ENCODE measurements at regions not wholly inside any gene's neighbourhood (a gene's known extent, or its start where the extent isn't known, plus 50 kb on each side); places are given as distances from the start of the nearest gene placed in this dataset.
"Not testable (repeated sequence)": the region's sequence is repeated elsewhere in the genome, so short reads cannot be mapped to it uniquely, and the experiment has no call there.

- no peak for DNase-seq
Measured at GRCh38 chr14:101082436-101083384, 179.2 kb upstream of the RTL1 start.

- no peak for DNase-seq
Measured at GRCh38 chr14:101083564-101084435, 180.3 kb upstream of the RTL1 start.

- DNase-seq, result no peak
Measured at GRCh38 chr14:101084436-101084826, 180.9 kb upstream of the RTL1 start.

GRCh38 chr14:101086926-101087325, 183.4 kb upstream of the RTL1 start:
- DNase-seq, result no peak

- DNase-seq, result no peak
Measured at GRCh38 chr14:101087614-101088394, 184.3 kb upstream of the RTL1 start.

- no peak for DNase-seq
Measured at GRCh38 chr14:101088395-101088667, 184.8 kb upstream of the RTL1 start.

- DNase-seq, result no peak
Measured at GRCh38 chr14:101088714-101089113, 185.2 kb upstream of the RTL1 start.

- not testable (repeated sequence) for DNase-seq
Measured at GRCh38 chr14:101090478-101090877, 187.0 kb upstream of the RTL1 start.

- peak; percentile 27 for DNase-seq
Measured at GRCh38 chr14:101090976-101091375, 187.5 kb upstream of the RTL1 start.

- DNase-seq, result not testable (repeated sequence)
Measured at GRCh38 chr14:101094916-101095315, 191.4 kb upstream of the RTL1 start.

GRCh38 chr14:101096551-101096950, 193.0 kb upstream of the RTL1 start:
- no peak for DNase-seq

- DNase-seq, result peak; percentile 17
Measured at GRCh38 chr14:101097109-101097793, 193.7 kb upstream of the RTL1 start.

GRCh38 chr14:101098177-101098576, 194.7 kb upstream of the RTL1 start:
- no peak for DNase-seq

- DNase-seq, result peak; percentile 13
Measured at GRCh38 chr14:101098641-101099040, 195.1 kb upstream of the RTL1 start.

GRCh38 chr14:101101456-101102056, 198.0 kb upstream of the RTL1 start:
- DNase-seq, result peak; percentile 17

- no peak for DNase-seq
Measured at GRCh38 chr14:101102875-101103274, 199.4 kb upstream of the RTL1 start.

- no peak for DNase-seq
Measured at GRCh38 chr14:101103321-101103901, 199.9 kb upstream of the RTL1 start.

- DNase-seq, result no peak
Measured at GRCh38 chr14:101104485-101104884, 201.0 kb upstream of the RTL1 start.

- DNase-seq, result no peak
Measured at GRCh38 chr14:101105045-101105444, 201.5 kb upstream of the RTL1 start.

- no peak for DNase-seq
Measured at GRCh38 chr14:101108579-101109346, 205.2 kb upstream of the RTL1 start.

GRCh38 chr14:101109347-101109638, 205.8 kb upstream of the RTL1 start:
- DNase-seq, result no peak

Data from fibroblast of skin of back (primary cell).